ENCODE measurements at regions not wholly inside any gene's neighbourhood (a gene's known extent, or its start where the extent isn't known, plus 50 kb on each side); places are given as distances from the start of the nearest gene placed in this dataset.
"Not testable (repeated sequence)": the region's sequence is repeated elsewhere in the genome, so short reads cannot be mapped to it uniquely, and the experiment has no call there.

DNA sequence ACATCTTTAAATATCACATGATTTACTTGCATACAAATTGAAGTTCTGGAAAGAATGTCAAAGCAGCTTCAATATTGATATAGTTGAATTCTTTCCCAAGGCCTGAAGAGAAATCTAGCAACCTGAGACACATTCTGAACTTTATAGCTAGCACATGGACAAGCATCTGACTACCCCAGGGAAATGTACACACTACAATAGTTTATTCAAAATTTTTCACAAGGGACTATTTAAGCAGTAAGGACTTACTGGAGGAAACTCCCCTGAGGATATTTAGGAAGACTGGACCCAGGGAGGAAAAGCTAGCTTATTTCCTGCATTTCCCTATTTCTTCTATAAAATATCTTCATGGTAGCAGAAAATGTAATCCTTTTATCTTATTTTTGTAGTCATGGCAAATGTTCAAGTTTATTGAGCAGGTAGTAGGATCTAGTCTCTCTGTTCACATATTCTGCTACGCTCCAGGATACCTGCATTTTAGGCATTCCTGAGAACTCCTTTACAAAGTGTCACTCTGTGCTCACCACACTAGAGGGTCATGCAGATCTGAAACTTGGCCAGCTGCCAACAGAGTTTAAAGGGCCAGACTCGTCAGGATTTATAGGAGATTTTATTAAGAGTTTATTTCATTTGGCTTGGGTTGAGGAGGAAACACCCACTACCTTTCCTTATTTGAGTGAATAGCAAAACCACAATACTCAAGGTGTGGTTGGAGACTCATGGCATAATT, 348.4 kb upstream of the FTMT start:
- no peak for DNase-seq

DNA sequence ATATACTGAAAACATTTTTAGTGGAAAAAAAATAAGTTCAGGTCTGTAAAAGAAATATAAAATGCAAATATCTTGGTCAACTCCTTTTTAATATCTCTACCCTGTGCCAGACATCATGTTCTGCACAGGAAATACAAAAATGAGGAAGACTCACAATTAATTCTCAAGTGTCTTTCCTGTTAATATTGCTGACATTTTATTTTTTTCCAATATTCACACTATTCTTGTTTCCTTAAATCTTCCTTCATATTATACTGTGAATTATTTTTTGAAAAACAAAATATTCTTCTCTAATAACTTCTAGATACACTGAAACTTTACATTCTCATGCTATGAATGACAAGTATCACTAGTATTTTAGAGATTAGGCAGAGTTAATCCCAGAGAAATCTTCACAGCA, 334.7 kb upstream of the FTMT start:
- DNase-seq: no peak

DNA sequence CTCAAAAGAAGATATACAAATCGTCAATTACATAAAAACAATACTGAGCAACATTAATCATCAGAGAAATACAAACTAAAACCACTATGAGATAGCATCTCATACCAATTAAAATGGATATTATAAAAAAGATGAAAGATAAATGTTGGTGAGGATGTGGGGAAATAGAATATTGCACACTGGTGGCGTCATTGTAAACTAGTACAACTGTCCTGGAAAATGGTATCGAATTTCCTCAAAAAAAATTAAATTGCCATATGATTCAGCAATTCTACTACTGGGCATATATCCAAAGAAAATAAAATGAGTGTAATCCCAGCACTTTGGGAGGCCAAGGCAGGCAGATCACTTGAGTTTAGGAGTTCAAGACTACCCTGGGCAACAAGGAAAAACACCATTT, 326.0 kb upstream of the FTMT start:
- no peak for DNase-seq

DNA sequence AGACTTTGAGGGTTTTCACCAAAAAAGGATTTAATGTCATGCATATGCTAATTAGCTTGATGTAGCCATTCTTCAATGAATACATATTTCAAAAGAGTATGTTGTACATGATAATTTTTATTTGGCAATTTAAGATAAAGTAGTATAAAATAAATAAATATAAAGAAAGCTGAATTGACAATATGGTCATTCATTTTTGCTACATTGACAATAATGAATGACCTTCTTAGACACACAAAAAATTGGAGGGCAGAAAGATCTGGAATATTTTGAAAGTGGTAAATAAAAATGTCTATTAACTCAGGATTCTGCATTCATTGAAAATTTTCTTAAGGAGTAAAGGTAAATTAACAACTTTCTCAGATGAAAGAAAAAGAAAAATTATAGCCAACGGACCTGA, 324.8 kb upstream of the FTMT start:
- DNase-seq: no peak

DNA sequence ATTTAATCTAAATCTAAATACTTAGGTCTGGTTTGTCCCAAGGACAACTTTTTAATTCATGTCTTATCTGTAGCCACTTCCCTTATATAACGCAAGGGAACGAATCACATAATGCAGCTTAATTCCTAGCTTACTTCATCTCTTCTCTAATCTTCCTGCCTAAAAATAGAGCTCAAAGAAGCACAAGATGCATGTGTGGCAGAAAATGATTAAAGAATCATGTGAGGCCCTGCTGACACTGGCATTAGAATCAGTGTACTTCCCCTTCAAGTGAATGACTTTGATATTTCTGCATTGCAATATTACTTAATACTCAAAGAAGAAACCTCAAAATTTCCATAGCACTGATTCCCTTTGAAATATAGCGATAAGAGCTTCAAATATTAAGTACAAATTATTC, 317.9 kb upstream of the FTMT start:
- no peak for DNase-seq

DNA sequence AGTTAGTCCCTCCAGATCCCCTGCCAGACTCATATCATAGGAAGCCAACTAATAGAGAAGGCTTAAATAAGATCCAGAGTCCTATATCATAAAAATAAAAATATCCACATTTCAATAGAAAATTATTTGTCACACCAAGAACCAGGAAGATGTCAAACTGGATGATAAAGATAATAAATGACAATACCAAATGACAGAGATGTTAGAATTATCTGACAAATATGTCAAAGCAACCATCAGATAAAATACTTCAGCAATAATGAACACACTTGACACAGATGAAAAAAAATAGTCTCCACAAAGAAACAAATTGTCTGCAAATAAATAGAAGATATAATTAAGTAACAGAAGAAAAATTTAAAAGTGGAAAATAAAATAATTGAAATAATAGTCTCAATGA, 300.7 kb upstream of the FTMT start:
- DNase-seq: no peak

DNA sequence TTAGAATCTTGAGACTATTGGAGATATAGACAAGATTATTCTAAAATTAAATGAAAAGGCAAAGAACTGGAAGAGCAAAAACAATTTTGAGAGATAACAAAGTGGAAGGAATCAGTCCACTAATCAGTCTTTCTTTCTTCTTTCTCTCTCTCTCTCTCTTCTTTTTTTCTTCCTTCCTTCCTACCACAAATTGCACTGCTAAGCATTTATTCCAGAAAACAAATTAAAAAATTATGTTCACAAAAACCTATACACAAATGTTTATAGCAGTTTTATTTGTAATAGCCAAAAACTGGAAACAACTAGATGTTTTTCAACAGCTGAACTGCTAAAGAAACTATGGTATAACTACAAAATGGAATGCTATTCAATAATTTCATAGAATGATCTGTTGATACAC, 291.9 kb upstream of the FTMT start:
- DNase-seq: no peak

DNA sequence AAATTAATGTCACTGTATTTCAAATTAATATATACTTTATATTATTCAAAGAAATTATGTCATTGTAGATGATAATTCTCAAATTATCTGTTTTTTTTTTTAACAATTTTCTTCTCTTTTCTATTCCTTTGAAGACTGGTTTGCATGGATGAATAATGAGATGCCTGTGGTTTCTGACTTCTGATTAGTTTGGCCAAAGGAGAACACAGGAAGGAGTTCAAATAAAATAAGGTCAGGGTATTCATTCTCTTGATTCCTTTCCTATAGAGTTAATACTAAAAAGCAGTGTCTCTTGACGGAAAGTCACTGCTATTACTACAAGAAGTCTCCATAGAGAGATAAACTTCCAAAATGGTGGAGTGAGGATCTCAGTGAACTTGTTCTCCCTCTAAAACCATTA, 279.6 kb upstream of the FTMT start:
- DNase-seq: no peak

DNA sequence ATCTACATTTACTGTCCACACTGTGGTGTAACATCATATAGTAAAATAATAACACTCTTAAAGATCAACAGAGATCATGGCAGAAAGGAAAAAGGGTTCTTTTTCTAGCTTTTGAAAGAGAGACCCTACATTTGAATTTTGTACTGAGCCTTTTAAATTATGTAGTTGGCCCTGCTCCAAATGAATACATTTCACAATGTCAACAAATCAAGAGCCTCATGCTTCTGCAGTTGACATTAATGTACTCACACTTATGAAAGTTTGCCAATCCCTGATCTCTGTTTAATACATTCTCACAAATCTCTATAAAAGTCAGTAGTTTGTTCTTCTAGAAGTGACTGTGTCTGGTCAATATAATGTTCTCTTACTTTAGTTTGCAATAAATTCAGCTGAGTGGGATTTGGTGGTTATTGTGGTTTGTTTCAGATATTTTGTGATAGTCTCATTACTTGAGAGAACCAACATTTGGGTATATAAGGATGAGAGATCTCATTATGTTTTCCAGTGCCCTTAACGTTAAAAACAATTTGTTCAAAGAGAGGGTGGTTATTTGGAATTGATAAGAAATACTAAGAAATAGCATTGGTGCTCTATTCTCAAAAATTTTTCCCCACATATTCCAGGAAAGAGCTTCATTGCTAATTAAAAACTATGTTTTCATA, 277.8 kb upstream of the FTMT start:
- no peak for DNase-seq

DNA sequence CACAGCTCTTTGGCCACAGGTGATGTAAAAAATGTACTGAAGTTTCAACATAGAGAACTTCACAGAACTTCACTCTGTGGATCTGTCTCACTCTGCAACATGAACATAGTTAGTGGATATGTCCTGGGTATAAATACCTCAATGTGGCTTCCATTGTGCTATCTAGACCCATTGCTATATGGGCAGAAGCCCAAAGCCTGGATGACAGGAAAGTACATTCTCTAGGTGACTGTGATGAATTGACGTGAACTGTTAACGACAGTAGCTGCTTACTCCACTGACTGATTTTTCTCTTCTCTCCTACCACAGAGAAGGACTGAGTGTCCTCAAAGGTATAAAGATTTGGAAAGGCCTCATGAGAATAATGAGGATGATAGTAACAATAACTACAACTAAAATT, 270.1 kb upstream of the FTMT start:
- DNase-seq: no peak

DNA sequence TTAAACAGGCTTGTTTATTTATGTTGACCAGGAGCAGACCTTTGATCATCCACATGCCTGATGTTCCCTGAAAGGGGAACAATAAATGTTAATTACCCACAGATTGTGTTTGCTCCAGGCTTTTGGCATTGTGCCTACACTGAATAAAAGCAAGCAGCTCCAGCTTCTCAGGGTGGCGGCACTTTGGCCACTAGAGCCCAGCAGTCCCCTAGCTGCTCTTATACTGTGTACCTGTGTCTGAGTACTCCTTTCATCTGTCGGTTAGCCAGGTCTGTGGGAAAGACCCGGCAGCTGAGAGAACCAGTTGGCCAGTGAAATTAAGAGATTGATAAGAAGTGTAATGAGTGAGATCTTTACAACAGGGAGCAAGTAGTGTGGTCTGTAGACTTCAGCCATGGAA, 254.8 kb upstream of the FTMT start:
- DNase-seq: no peak

DNA sequence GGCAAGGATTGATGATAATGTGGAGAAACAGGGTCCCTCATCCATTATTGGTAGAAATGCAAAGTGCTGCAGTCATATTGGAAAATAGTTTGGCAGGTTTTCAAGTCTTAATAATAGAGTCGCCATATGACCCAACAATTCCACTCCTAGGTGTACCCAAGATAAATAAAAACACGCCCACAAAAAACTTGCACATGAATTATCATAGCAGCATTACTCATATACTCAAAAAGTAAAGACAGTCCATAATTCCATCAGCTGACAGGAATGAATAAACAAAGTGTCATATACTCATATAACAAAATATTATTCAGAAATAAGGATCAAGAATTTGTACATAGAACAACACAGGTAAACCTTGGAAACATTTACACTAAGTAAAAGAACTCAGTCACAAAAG, 242.9 kb upstream of the FTMT start:
- DNase-seq: no peak

DNA sequence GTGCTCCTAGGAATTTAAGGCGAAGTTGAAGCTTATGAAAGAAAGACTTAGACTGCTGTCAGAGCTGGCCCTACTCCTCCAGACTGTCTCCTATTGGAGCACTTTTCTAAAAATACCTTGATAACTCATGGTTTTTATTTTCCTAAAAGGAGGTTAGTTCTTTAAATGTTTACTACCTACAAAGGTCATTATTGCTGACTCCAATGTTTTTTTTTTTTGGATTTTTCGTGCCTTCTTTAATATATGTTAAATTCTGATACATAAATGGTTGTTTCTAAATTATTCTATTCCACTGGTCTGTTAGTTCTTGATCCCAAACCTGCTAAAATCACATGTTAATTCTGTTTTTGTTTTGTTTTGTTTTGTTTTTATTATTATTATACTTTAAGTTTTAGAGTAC, 227.6 kb upstream of the FTMT start:
- DNase-seq: no peak

DNA sequence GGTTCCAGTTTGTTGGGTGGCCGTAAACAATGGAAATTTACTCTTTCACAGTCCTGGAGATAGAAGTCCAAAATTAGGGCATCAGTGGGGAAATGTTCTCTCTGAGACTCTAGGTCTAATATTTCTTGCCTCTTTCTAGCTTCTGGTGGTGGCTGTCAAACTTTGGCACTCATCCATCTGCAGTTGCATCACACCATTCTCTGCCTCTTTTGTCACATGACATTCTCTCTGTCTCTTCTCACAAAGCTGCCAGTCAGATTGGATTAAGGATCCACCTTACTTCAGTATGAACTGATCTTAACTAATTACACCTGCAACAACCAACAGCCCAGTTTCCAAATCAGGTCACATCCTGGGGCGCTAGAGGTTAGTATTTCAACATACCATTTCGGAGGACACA, 222.9 kb upstream of the FTMT start:
- no peak for DNase-seq

DNA sequence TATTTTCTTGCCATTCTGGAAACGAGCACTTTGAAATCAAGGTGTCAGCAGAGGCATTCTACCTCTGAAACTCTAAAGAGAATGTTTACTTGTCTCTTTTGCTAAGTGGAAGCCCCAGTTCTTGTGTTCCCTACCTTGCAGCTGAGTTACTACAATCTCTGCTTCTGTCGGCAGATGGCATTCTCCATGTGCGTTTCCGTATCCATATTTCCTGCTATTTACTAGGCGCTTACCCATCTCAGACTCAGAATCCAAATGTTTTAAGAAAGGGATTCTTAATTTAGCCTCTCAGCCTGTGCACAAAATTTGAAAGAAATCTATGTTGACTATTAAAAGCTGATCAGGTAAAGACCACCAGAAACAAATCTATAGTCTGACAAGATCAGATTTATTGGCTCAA, 221.3 kb upstream of the FTMT start:
- no peak for DNase-seq

DNA sequence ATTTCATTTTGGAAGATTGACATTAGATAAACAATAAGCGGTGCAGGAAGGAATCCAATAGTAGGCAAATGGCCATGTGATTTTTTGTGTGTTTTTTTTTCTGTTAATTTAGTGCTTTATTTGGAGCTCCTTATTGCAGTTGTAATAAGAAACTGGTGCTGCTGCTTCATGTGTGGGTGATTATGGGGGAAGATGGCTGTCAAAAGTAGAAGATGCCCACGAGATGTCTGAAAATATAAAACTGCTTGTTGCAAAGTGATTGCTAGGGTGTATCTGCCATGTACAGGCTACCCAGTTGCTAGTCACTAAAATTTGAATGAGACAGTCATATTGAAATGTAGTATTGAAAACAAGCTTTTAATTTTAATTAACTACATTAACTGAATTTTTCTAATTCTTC, 216.7 kb upstream of the FTMT start:
- DNase-seq: no peak

DNA sequence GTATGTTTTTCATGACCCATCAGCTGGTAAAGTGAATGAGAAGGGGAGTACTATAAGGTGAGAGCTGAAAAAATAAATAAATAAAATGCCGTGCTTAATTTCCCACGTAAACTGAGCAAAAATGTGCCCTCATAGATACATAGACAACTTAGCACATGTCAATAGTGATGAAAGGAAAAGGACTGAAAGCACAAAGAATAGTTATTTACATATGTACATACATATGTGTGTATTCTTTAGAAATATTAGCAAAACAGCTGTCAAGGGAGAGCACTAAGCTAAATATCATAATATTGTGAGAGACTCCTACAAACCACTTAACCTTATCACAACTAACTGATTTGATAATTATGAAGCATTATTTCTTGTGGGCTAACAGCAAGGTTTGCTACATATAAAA, 213.6 kb upstream of the FTMT start:
- DNase-seq: no peak

DNA sequence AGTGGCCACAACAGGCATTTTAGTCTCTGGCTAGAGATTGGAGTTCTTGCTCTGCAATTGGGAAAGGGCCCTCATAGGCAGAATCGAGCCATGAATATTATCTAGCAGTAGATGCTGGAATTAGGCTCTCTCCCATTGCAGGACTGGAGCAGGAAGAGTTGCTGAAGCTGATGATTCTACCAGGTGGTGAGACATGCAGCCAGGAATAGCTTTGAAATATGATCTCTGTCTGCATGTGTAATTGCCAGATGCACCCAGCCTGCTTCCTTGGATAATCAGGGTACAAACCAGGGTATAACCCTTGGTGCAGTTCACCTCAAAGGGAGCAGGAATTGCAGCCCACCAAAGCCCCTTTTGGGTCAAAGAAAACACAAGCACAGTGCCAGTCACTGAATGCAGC, 211.4 kb upstream of the FTMT start:
- DNase-seq: no peak

DNA sequence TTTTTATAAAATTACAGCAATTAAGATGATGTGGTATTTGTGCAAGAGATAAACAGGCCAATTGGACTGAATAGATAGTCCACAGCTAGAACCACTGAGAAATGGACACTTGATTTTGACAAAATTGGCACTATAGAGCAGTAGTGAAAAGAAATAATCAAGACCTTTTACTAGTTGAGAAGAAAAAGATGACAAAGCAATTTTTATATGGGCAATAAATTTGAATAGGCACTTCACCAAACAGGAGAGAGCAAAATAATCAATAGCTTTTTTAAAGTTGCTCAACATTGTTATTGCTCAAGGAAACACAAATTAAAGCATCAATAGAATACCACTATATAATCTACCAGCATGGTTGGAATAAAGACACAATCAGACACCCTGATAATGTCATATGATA, 193.5 kb upstream of the FTMT start:
- no peak for DNase-seq

DNA sequence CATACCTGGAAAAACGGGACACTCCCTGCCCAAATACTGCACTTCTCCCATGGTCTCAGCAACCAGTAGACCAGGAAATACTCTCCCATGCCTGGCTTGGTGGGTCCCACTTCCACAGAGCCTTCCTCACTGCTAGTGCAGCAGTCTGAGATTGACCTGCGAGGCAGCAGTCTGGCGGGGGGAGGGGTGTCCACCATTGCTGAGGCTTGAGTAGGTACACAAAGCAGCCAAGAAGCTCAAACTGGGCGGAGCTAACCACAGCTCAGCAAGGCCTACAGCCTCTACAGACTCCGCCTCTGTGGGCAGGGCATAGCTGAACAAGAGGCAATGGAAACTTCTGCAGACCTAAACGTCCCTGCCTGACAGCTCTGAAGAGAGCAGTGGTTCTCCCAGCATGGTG, 191.5 kb upstream of the FTMT start:
- no peak for DNase-seq

DNA sequence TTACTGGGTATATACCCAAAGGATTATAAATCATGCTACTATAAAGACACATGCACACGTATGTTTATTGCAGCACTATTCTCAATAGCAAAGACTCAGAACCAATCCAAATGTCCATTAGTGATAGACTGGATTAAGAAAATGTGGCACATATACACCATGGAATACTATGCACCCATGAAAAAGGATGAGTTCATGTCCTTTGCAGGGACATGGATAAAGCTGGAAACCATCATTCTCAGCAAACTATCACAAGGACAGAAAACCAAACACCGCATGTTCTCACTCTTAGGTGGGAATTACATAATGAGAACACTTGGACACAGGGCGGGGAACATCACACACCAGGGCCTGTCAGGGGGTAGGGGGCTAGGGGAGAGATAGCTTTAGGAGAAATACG, 186.1 kb upstream of the FTMT start:
- not testable (repeated sequence) for DNase-seq

DNA sequence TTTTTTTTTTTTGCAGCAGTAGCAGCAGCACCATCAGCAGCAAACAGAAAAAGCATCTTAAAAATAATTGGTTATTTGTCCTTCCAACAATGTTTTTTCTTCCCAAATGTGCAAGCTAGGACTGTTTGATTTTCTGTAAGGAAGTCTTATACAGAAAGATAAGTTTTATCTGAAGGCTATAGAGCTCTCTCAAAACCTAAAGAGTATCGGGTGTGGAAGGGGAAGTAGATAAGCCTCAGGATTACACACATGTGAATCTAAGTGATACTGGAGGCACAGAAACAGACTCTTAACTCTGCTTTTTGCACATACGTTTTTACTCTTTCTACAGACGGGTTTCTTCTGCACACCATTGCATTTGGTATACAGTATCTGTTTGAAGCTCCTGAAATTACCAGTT, 184.4 kb upstream of the FTMT start:
- no peak for DNase-seq

DNA sequence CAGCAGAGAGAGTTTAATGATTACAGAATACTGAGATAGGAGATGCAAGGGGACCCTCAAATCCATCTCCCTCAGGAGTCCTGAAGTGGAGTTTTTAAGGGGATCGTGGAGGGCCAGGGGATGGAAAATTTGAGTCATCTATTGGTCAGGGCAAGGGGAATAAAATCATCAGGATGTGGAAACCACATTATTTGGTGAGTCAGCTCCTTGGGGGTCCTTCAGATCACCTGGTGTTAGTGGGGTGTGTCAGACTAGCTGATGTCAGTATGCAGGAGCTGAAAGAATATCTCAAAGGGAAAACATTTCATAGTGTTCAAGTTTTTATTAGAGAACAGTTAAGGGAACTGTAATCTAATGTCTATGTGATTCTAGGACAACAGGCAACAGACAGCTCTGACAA, 183.0 kb upstream of the FTMT start:
- no peak for DNase-seq

DNA sequence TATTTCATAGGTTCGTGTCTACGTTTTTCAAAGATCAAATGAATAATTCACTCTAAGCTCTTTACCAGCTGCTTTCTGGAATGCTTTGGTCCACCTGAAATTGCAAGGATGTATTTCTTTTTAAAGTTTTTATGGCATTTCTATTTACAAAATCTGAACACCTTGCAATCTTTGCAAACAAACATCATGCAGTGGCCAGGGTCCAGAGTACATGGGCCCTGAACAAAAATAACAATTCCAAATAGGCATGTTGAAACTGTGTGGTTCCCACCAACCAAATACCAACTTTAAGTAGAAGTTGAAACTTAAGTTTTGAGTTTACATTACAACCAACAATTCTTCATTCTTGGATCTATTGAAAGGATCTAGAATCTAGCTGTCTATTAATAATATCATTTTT, 180.1 kb upstream of the FTMT start:
- DNase-seq: no peak

DNA sequence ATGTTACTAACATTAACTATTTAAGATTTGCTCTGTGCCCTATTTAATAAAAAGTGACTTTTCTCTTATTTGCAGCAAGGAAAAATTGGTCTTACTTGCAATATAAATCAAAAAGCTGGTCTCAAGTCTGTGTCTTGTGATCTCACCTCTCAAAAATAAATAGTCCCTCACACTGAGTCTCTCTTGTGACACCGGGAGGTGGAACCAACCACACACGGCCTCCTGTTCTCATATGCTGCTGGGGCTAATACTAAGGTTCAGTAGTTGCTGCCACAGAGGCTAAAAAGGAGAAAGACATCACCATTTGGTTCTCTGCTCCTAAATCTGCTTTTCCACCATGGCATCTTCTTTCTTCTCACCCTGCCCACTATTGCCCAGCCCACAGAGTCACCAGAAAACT, 175.8 kb upstream of the FTMT start:
- DNase-seq: no peak

Data from NCI-H1417 treated with DMSO at 0.1 percent for 48 hours (cell line).